ENCODE measurements at regions not wholly inside any gene's neighbourhood (a gene's known extent, or its start where the extent isn't known, plus 50 kb on each side); places are given as distances from the start of the nearest gene placed in this dataset.

DNA sequence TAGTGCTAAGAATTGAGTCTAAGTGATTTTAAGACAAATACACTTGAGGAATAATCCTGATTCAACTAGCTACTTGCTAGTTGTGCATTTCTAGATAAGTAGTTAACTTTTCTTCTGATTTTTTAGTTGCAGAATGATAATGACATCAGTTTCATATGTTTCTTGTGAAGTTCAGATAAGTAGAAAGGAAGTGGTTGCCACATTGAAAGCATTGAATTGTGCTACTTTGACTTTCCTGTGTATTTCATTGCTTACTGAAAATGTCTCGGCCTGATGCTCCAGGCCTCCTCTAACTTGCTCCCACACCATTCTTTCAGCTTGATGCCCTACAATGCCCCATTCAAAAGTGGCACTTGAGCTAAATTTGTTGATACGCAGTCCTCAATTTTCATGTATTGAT is 980.0 kb downstream of the TMTC2 start:
- 92% methylated on average over 2 of the region's 2 CpGs; no CpG with 5 or more reads in 1 of the 2 experiments for WGBS, 2 experiments (ENCODE audit: extremely low coverage in 1 of 2, insufficient coverage in 1 of 2, insufficient read length in 1 of 2, insufficient replicate concordance in 2 of 2, low coverage in 1 of 2, low lambda C conversion rate in 2 of 2, missing lambda C conversion rate in 1 of 2)
- no peak overlapping the region for H3K4me3 ChIP-seq (ENCODE audit: extremely low read depth in 1 of 4, insufficient read depth in 2 of 4, low read depth in 3 of 4, low read length in 4 of 4)
- H3K27me3 ChIP-seq (replicated peaks in 1 of 4; ENCODE audit: control insufficient read depth in 3 of 4, extremely low read depth in 1 of 4, insufficient read depth in 3 of 4, low read length in 3 of 4), result no peaks in the 10 kb centered on the region
- no peak overlapping the region for H4K8ac ChIP-seq (ENCODE audit: extremely low read depth, insufficient read depth, low read length)
- H4K91ac ChIP-seq (replicated peaks; ENCODE audit: insufficient read length, low read length), result no peak overlapping the region
- H3K18ac ChIP-seq (ENCODE audit: extremely low read depth, low read length), result no peak overlapping the region
- no peaks in the 10 kb centered on the region for H3K4me1 ChIP-seq (replicated peaks in 1 of 4; ENCODE audit: control insufficient read depth in 3 of 4, insufficient read depth in 4 of 4, low read length in 3 of 4)
- no peak overlapping the region for H2AFZ ChIP-seq (ENCODE audit: low read length)
- H3K14ac ChIP-seq (ENCODE audit: insufficient read length), result no peak overlapping the region
- H3K9me3 ChIP-seq (ENCODE audit: insufficient read depth in 2 of 2, low read depth in 1 of 2, low read length in 1 of 2), result no peaks in the 10 kb centered on the region
- H2BK5ac ChIP-seq (ENCODE audit: low read depth, low read length), result no peak overlapping the region
- no peak overlapping the region for H2AK5ac ChIP-seq (ENCODE audit: low read depth, low read length)
- no peaks in the 10 kb centered on the region for H3K79me2 ChIP-seq (ENCODE audit: control insufficient read depth in 1 of 2, insufficient read depth in 2 of 2, low read length in 2 of 2)
- H3K23me2 ChIP-seq (ENCODE audit: low read depth, low read length), result no peaks in the 10 kb centered on the region
- H3K23ac ChIP-seq (ENCODE audit: insufficient read length), result no peak overlapping the region
- H4K5ac ChIP-seq (ENCODE audit: insufficient read length, low read depth, low read length), result no peak overlapping the region
- H3K4me2 ChIP-seq (ENCODE audit: insufficient read depth in 1 of 2, low read depth in 2 of 2, low read length in 2 of 2), result no peak overlapping the region
- no peaks in the 10 kb centered on the region for H3K79me1 ChIP-seq (ENCODE audit: low read depth, low read length)
- no peaks in the 10 kb centered on the region for H3K36me3 ChIP-seq (ENCODE audit: control insufficient read depth in 2 of 4, insufficient read depth in 4 of 4, low read length in 3 of 4)
- no peak overlapping the region for H3K27ac ChIP-seq (ENCODE audit: low read depth, low read length)
- H2BK20ac ChIP-seq (ENCODE audit: low read length), result no peak overlapping the region
- no peak overlapping the region for H3K9ac ChIP-seq (replicated peaks in 1 of 4; ENCODE audit: extremely low read depth in 1 of 4, low read depth in 3 of 4, low read length in 3 of 4)
- DNase-seq (ENCODE audit: low read depth in 1 of 2, low spot score in 2 of 2) (no peak), FAIRE-seq (no peak)
- H3K4ac ChIP-seq (replicated peaks; ENCODE audit: insufficient read length, low read depth, low read length), result no peak overlapping the region
- ChIA-PET CTCF (ENCODE audit: partially characterized antibody) (interaction anchor here (0.6 kb wide), 2 partner anchors 521 to 660 kb away, joined by 3 to 4 read pairs; no protein-coding TSS in a partner anchor), POLR2A (ENCODE audit: partially characterized antibody) (no interaction called here)
- no peak overlapping the region for H3K56ac ChIP-seq (replicated peaks; ENCODE audit: insufficient read length, low read depth, low read length)
- no peaks in the 10 kb centered on the region for H4K20me1 ChIP-seq (replicated peaks in 1 of 2; ENCODE audit: control insufficient read depth in 1 of 2, insufficient read depth in 2 of 2, low read length in 2 of 2)
- H2BK120ac ChIP-seq (replicated peaks; ENCODE audit: low read depth, low read length), result no peak overlapping the region
- H2BK15ac ChIP-seq (ENCODE audit: low read length), result no peak overlapping the region
- H2BK12ac ChIP-seq (ENCODE audit: low read depth, low read length), result no peak overlapping the region
- TF ChIP-seq HDAC6 (IDR thresholded peaks at IDR 0.05; ENCODE audit: low read depth, low read length) (no peak), POLR2AphosphoS5 (IDR thresholded peaks at IDR 0.05; ENCODE audit: low read depth, low read length) (no peak), KDM4A (IDR thresholded peaks at IDR 0.05; ENCODE audit: low read depth, low read length, severe bottlenecking) (no peak), BCL11A (IDR thresholded peaks at IDR 0.05; ENCODE audit: low read depth in 2 of 2, low read length in 2 of 2) (no peak), NRF1 (IDR thresholded peaks at IDR 0.05; ENCODE audit: low read depth, low read length) (no peak), CTBP2 (IDR thresholded peaks at IDR 0.05; ENCODE audit: borderline replicate concordance, insufficient read depth, insufficient read length, low read length) (no peak), EP300 (IDR thresholded peaks at IDR 0.05; ENCODE audit: borderline replicate concordance in 1 of 2, low read depth in 2 of 2, low read length in 2 of 2) (no peak), HDAC2 (IDR thresholded peaks at IDR 0.05; ENCODE audit: borderline replicate concordance in 1 of 2, low read depth in 2 of 2, low read length in 2 of 2) (no peak), SP4 (IDR thresholded peaks at IDR 0.05; ENCODE audit: low read length) (no peak), SIN3A (conservative IDR thresholded peaks at IDR 0.05 in 1 of 2, IDR thresholded peaks at IDR 0.05 in 1 of 2; ENCODE audit: low read depth in 1 of 2, low read length in 2 of 2) (no peak), KDM5A (IDR thresholded peaks at IDR 0.05; ENCODE audit: low read length) (no peak), GABPA (IDR thresholded peaks at IDR 0.05; ENCODE audit: borderline replicate concordance, insufficient read depth, low read length) (no peak)
- TF ChIP-seq, protein P1, sequence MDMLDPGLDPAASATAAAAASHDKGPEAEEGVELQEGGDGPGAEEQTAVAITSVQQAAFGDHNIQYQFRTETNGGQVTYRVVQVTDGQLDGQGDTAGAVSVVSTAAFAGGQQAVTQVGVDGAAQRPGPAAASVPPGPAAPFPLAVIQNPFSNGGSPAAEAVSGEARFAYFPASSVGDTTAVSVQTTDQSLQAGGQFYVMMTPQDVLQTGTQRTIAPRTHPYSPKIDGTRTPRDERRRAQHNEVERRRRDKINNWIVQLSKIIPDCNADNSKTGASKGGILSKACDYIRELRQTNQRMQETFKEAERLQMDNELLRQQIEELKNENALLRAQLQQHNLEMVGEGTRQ (IDR thresholded peaks at IDR 0.05; ENCODE audit: low read length), result no peak

All from H1 (cell line).